ENCODE measurements at regions not wholly inside any gene's neighbourhood (a gene's known extent, or its start where the extent isn't known, plus 50 kb on each side); places are given as distances from the start of the nearest gene placed in this dataset.
"Not testable (repeated sequence)": the region's sequence is repeated elsewhere in the genome, so short reads cannot be mapped to it uniquely, and the experiment has no call there.

- no peak for ATAC-seq
- TF ChIP-seq CTCF (IDR thresholded peaks at IDR 0.05) = no peak
Observed at GRCh38 chr13:81172603-81173002, 831.7 kb upstream of the SPRY2 start.

GRCh38 chr13:81171065-81171647, 830.2 kb upstream of the SPRY2 start:
- DNase-seq (no peak), ATAC-seq (peak; percentile 41)
- no peaks in the 10 kb centered on the region for H3K4me1 ChIP-seq (ENCODE audit: low read depth)
- no peaks in the 10 kb centered on the region for H3K36me3 ChIP-seq (ENCODE audit: low read depth)
- intact Hi-C loops (cut with DNase I, micrococcal nuclease) = loop anchor here in 1 of 2 donors (10.0 kb wide), 2 partner anchors 224 to 314 kb away; no protein-coding TSS in a partner anchor
- no peaks in the 10 kb centered on the region for H3K9me3 ChIP-seq
- no peak for TF ChIP-seq CTCF (IDR thresholded peaks at IDR 0.05)
- no peak overlapping the region for H3K4me3 ChIP-seq

More at GRCh38 chr13:81172603-81173002, 831.7 kb upstream of the SPRY2 start:
- Histone ChIP-seq H3K9me3 (no peaks in the 10 kb centered on the region), H3K4me1 (ENCODE audit: low read depth) (no peaks in the 10 kb centered on the region), H3K4me3 (no peak overlapping the region), H3K36me3 (ENCODE audit: low read depth) (no peaks in the 10 kb centered on the region)
- DNase-seq = no peak
- intact Hi-C loops (cut with DNase I, micrococcal nuclease) = loop anchor here in 1 of 2 donors (10.0 kb wide), 2 partner anchors 222 to 312 kb away; no protein-coding TSS in a partner anchor

- H3K4me1 ChIP-seq (ENCODE audit: low read depth); ATAC-seq; intact Hi-C loops (cut with DNase I, micrococcal nuclease); H3K36me3 ChIP-seq (ENCODE audit: low read depth); H3K9me3 ChIP-seq; DNase-seq; H3K4me3 ChIP-seq: not testable (repeated sequence)
Observed at GRCh38 chr13:81163823-81164222, 822.9 kb upstream of the SPRY2 start.

- Histone ChIP-seq H3K9me3 (no peaks in the 10 kb centered on the region), H3K4me1 (ENCODE audit: low read depth) (no peaks in the 10 kb centered on the region), H3K4me3 (no peak overlapping the region), H3K36me3 (ENCODE audit: low read depth) (no peaks in the 10 kb centered on the region)
- ATAC-seq (no peak), DNase-seq (no peak)
- no peak for TF ChIP-seq CTCF (IDR thresholded peaks at IDR 0.05)
- intact Hi-C loops (cut with DNase I, micrococcal nuclease) = no loop called here
Observed at GRCh38 chr13:81153478-81153877, 812.6 kb upstream of the SPRY2 start.

GRCh38 chr13:81148822-81149221, 807.9 kb upstream of the SPRY2 start:
- intact Hi-C loops (cut with DNase I, micrococcal nuclease) = no loop called here
- no peaks in the 10 kb centered on the region for H3K36me3 ChIP-seq (ENCODE audit: low read depth)
- H3K9me3 ChIP-seq = no peaks in the 10 kb centered on the region
- DNase-seq = no peak
- TF ChIP-seq CTCF (IDR thresholded peaks at IDR 0.05) = no peak
- H3K4me1 ChIP-seq (ENCODE audit: low read depth) = no peaks in the 10 kb centered on the region
- no peak overlapping the region for H3K4me3 ChIP-seq
- ATAC-seq = no peak

GRCh38 chr13:81146576-81146975, 805.6 kb upstream of the SPRY2 start:
- ATAC-seq; H3K4me1 ChIP-seq (ENCODE audit: low read depth); H3K9me3 ChIP-seq; intact Hi-C loops (cut with DNase I, micrococcal nuclease); DNase-seq; H3K36me3 ChIP-seq (ENCODE audit: low read depth); H3K4me3 ChIP-seq: not testable (repeated sequence)

Measured in mucosa of descending colon (tissue), 3 donors.